ACC112 (cell line): ENCODE measurements at regions not wholly inside any gene's neighbourhood (a gene's known extent, or its start where the extent isn't known, plus 50 kb on each side); places are given as distances from the start of the nearest gene placed in this dataset.
"Not testable (repeated sequence)": the region's sequence is repeated elsewhere in the genome, so short reads cannot be mapped to it uniquely, and the experiment has no call there.

Experiments
- H2AFZ ChIP-seq: fragments of 200-600 bp; sonication (generic); one replicate; pipeline ENCODE4 v1.6.0; 2017; ENCODE audit warnings: antibody characterized with exemption, low read length; ENCODE audit not compliant: unreplicated experiment
- H3K27ac ChIP-seq: fragments of 200-600 bp; sonication (generic); 2 replicates; pipeline ENCODE4 v1.5.1; 2014; ENCODE audit warnings: low read depth, mild to moderate bottlenecking, antibody characterized with exemption, low read length, moderate library complexity
- H3K27me3 ChIP-seq: fragments of 200-600 bp; sonication (generic); 2 replicates; pipeline ENCODE4 v1.6.1; 2014; ENCODE audit warnings: mild to moderate bottlenecking, antibody characterized with exemption, low read length, moderate library complexity, mixed read lengths; ENCODE audit not compliant: insufficient read depth
- H3K36me3 ChIP-seq: fragments of 200-600 bp; sonication (generic); 2 replicates; pipeline ENCODE4 v1.6.1; 2016; ENCODE audit warnings: mild to moderate bottlenecking, antibody characterized with exemption, low read length, moderate library complexity, mixed read lengths; ENCODE audit not compliant: insufficient read depth
- H3K4me1 ChIP-seq: fragments of 200-600 bp; sonication (generic); one replicate; pipeline ENCODE4 v1.6.1; 2016; ENCODE audit warnings: low read length, mixed read lengths; ENCODE audit not compliant: insufficient read depth, unreplicated experiment, control insufficient read depth
- H3K4me3 ChIP-seq: fragments of 200-600 bp; sonication (generic); 2 replicates; pipeline ENCODE4 v1.5.1; 2014; ENCODE audit warnings: mild to moderate bottlenecking, low read depth, low read length
- H3K79me2 ChIP-seq: fragments of 200-600 bp; sonication (generic); one replicate; pipeline ENCODE4 v1.6.0; 2016; ENCODE audit warnings: low read length; ENCODE audit not compliant: control insufficient read depth, unreplicated experiment, insufficient read depth

GRCh38 chr18:46179306-46179705 is 75.1 kb downstream of the HAUS1 start:
- peaks cover 88% of the 10 kb centered on the region for H3K79me2 ChIP-seq
- H3K4me1 ChIP-seq: peaks cover 25% of the 10 kb centered on the region
- no peaks in the 10 kb centered on the region for H3K36me3 ChIP-seq
- H3K4me3 ChIP-seq: no peak overlapping the region
- H3K27ac ChIP-seq: no peak overlapping the region
- H3K27me3 ChIP-seq: no peaks in the 10 kb centered on the region
- H2AFZ ChIP-seq: no peak overlapping the region

DNA sequence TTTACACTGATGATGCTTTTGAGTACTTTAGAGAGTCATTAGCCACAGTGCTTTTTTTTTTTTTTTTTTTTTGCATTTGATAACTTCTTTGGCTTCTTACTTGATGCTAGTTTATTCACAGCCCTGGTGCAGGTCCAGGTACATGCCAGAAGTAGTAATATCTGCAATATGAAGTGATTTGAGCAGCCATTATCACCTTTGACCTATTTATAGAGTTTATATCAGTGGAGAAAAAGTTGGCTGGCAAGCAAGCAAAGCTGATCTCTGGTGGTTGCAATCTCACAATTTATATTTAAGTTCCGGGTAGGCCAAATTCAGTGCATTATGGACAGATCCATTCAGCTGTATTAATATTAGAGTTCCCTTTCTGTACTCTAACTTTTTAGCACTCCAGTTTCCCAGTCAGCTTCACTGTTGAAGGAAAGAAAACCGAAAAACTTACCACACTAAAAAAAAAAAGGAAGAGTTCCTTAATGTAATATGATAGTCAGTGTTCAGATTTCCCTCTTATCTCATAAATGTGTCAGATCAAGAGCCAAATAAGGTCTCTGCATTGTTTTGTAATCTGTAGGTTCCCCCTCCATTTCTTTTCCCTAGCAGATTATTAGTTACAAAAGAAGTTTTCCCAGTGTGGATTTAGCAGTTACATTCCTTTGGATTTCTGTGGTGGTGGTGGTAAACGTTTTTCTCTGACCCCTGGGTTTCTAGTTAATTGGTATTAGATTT is 78.6 kb downstream of the HAUS1 start:
- Histone ChIP-seq H3K79me2 (peaks cover 72% of the 10 kb centered on the region), H2AFZ (no peak overlapping the region), H3K27me3 (no peaks in the 10 kb centered on the region), H3K36me3 (no peaks in the 10 kb centered on the region), H3K27ac (no peak overlapping the region), H3K4me1 (peaks cover 12% of the 10 kb centered on the region), H3K4me3 (no peak overlapping the region)

- H3K4me1 ChIP-seq: peaks cover 12% of the 10 kb centered on the region
- not testable (repeated sequence) for H3K27me3 ChIP-seq, H3K27ac ChIP-seq, H3K4me3 ChIP-seq, H3K36me3 ChIP-seq, H2AFZ ChIP-seq
- H3K79me2 ChIP-seq: peaks cover 64% of the 10 kb centered on the region
Measured at GRCh38 chr18:46184296-46184695, 80.1 kb downstream of the HAUS1 start.

- Histone ChIP-seq H3K36me3 (no peaks in the 10 kb centered on the region), H3K27me3 (no peaks in the 10 kb centered on the region), H3K4me3 (no peak overlapping the region), H3K79me2 (peaks cover 64% of the 10 kb centered on the region), H2AFZ (no peak overlapping the region), H3K27ac (no peak overlapping the region), H3K4me1 (peaks cover 12% of the 10 kb centered on the region)
Measured at GRCh38 chr18:46184727-46185126, 80.5 kb downstream of the HAUS1 start.

DNA sequence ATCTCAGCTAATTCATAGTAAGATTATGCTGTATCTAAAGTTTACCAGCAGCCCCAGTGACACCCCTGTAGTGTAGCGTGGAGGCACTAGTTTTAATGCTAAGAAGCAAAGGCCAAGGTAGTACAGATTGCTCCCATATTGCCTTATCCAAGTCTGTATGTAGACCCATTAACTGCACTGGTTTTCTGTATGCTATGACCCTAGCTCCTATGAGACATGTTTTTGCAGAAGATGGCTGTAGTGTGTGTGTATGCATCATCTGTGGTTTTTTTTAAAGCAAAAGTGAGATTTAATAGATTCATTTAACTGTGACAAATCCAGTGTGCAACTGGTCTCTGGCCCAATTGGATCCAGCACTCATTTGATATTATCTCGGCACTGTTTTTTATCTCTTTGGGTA is 86.5 kb downstream of the HAUS1 start:
- Histone ChIP-seq H3K4me1 (no peaks in the 10 kb centered on the region), H3K79me2 (peaks cover 54% of the 10 kb centered on the region), H3K27me3 (no peaks in the 10 kb centered on the region), H3K4me3 (no peak overlapping the region), H3K36me3 (no peaks in the 10 kb centered on the region), H3K27ac (no peak overlapping the region), H2AFZ (no peak overlapping the region)

GRCh38 chr18:46196627-46197243 is 92.5 kb downstream of the HAUS1 start:
- H3K79me2 ChIP-seq: peaks cover 60% of the 10 kb centered on the region

GRCh38 chr18:46199515-46200147 is 95.4 kb downstream of the HAUS1 start:
- Histone ChIP-seq H3K36me3 (no peaks in the 10 kb centered on the region), H2AFZ (no peak overlapping the region), H3K79me2 (peaks cover 58% of the 10 kb centered on the region), H3K27ac (peak overlapping the region; percentile 27; the same call in 1 of the 2 replicates), H3K4me3 (no peak overlapping the region), H3K27me3 (no peaks in the 10 kb centered on the region), H3K4me1 (peaks cover 14% of the 10 kb centered on the region)

More at GRCh38 chr18:46196627-46197243, 92.5 kb downstream of the HAUS1 start:
- Histone ChIP-seq H3K4me3 (no peak overlapping the region), H3K4me1 (peaks cover 14% of the 10 kb centered on the region), H2AFZ (no peak overlapping the region), H3K27ac (no peak overlapping the region), H3K27me3 (no peaks in the 10 kb centered on the region), H3K36me3 (no peaks in the 10 kb centered on the region)

- not testable (repeated sequence) for H3K36me3 ChIP-seq, H3K4me3 ChIP-seq, H2AFZ ChIP-seq, H3K27ac ChIP-seq, H3K27me3 ChIP-seq
- Histone ChIP-seq H3K79me2 (peaks cover 54% of the 10 kb centered on the region), H3K4me1 (peaks cover 14% of the 10 kb centered on the region)
Measured at GRCh38 chr18:46200178-46201055, 96.2 kb downstream of the HAUS1 start.

DNA sequence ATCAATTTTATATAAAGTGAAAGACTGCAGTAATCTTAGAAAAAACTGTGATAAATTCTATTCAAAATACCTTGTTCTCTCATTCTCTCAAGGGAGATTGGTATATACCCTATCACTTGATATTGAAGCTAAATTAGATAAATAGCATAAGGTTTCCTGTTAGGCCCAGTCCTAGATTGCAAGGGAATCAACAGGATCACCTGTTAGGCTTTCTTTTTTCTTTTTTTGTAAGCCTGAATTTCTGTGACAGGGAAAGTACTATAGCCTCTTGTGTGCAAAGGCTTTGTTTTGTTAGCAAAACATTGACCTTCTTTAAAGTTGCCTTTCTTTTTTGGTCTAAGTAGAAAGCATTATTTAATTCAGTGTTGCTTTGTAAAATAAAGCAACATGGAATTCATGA is 100.0 kb downstream of the HAUS1 start:
- peaks cover 43% of the 10 kb centered on the region for H3K79me2 ChIP-seq
- no peaks in the 10 kb centered on the region for H3K36me3 ChIP-seq
- H3K4me1 ChIP-seq: peaks cover 10% of the 10 kb centered on the region
- no peaks in the 10 kb centered on the region for H3K27me3 ChIP-seq
- H3K4me3 ChIP-seq: no peak overlapping the region
- H3K27ac ChIP-seq: no peak overlapping the region
- no peak overlapping the region for H2AFZ ChIP-seq

- H3K4me1 ChIP-seq: peaks cover 9% of the 10 kb centered on the region
- H2AFZ ChIP-seq: no peak overlapping the region
- no peak overlapping the region for H3K27ac ChIP-seq
- H3K27me3 ChIP-seq: no peaks in the 10 kb centered on the region
- peaks cover 39% of the 10 kb centered on the region for H3K79me2 ChIP-seq
- no peaks in the 10 kb centered on the region for H3K36me3 ChIP-seq
- no peak overlapping the region for H3K4me3 ChIP-seq
Measured at GRCh38 chr18:46207985-46208384, 103.8 kb downstream of the HAUS1 start.
